ENCODE measurements at regions not wholly inside any gene's neighbourhood (a gene's known extent, or its start where the extent isn't known, plus 50 kb on each side); places are given as distances from the start of the nearest gene placed in this dataset.

GRCh38 chr2:2409481-2409880 is 78.4 kb upstream of the MYT1L start:
- intact Hi-C loops (cut with DNase I) = no loop called here
- H3K4me3 ChIP-seq = no peak overlapping the region
- H3K27ac ChIP-seq = no peak overlapping the region
- TF ChIP-seq CTCF (IDR thresholded peaks at IDR 0.05) (no peak), POLR2A (IDR thresholded peaks at IDR 0.05) (no peak), EP300 (IDR thresholded peaks at IDR 0.05) (no peak)
- DNase-seq = no peak
- H3K36me3 ChIP-seq = no peaks in the 10 kb centered on the region
- H3K9me3 ChIP-seq = no peaks in the 10 kb centered on the region
- no peaks in the 10 kb centered on the region for H3K27me3 ChIP-seq
- WGBS, 3 donors = 62 to 81% (median 70%) methylated on average over 2 of the region's 2 CpGs
- H3K4me1 ChIP-seq (ENCODE audit: insufficient read depth) = no peaks in the 10 kb centered on the region

GRCh38 chr2:2405780-2406179 is 74.7 kb upstream of the MYT1L start:
- DNase-seq = no peak
- Histone ChIP-seq H3K4me1 (ENCODE audit: insufficient read depth) (no peaks in the 10 kb centered on the region), H3K9me3 (no peaks in the 10 kb centered on the region)

GRCh38 chr2:2400286-2401038 is 69.4 kb upstream of the MYT1L start:
- no peak for TF ChIP-seq CTCF (IDR thresholded peaks at IDR 0.05)
- TF ChIP-seq POLR2A (IDR thresholded peaks at IDR 0.05) = no peak
- TF ChIP-seq EP300 (IDR thresholded peaks at IDR 0.05) = no peak
- Histone ChIP-seq H3K27me3 (no peaks in the 10 kb centered on the region), H3K36me3 (no peaks in the 10 kb centered on the region), H3K9me3 (peaks cover 0 to 4% of the 10 kb centered on the region in 2 donors), H3K27ac (no peak overlapping the region), H3K4me3 (no peak overlapping the region), H3K4me1 (ENCODE audit: insufficient read depth) (no peaks in the 10 kb centered on the region)
- intact Hi-C loops (cut with DNase I) = no loop called here
- no peak for DNase-seq
- WGBS, 3 donors = 66 to 74% (median 73%) methylated on average over 18 of the region's 18 CpGs

More at GRCh38 chr2:2405780-2406179, 74.7 kb upstream of the MYT1L start:
- H3K4me3 ChIP-seq = no peak overlapping the region
- WGBS, 3 donors = 45 to 81% (median 65%) methylated on average over 1 of the region's 1 CpG
- no peaks in the 10 kb centered on the region for H3K27me3 ChIP-seq
- H3K27ac ChIP-seq = no peak overlapping the region
- no peaks in the 10 kb centered on the region for H3K36me3 ChIP-seq
- intact Hi-C loops (cut with DNase I) = no loop called here
- TF ChIP-seq POLR2A (IDR thresholded peaks at IDR 0.05) (no peak), CTCF (IDR thresholded peaks at IDR 0.05) (no peak), EP300 (IDR thresholded peaks at IDR 0.05) (no peak)

- no peaks in the 10 kb centered on the region for H3K27me3 ChIP-seq
- H3K4me1 ChIP-seq (ENCODE audit: insufficient read depth) = no peaks in the 10 kb centered on the region
- no peak overlapping the region for H3K27ac ChIP-seq
- WGBS, 3 donors = 73 to 78% (median 73%) methylated on average over 8 of the region's 8 CpGs
- DNase-seq = no peak
- no peak overlapping the region for H3K4me3 ChIP-seq
- H3K9me3 ChIP-seq = peaks cover 0 to 4% of the 10 kb centered on the region in 2 donors
- no peak for TF ChIP-seq EP300 (IDR thresholded peaks at IDR 0.05)
- no peak for TF ChIP-seq CTCF (IDR thresholded peaks at IDR 0.05)
- no peak for TF ChIP-seq POLR2A (IDR thresholded peaks at IDR 0.05)
- H3K36me3 ChIP-seq = no peaks in the 10 kb centered on the region
- intact Hi-C loops (cut with DNase I) = no loop called here
These were observed 68.3 kb upstream of the MYT1L start for GRCh38 chr2:2399396-2399795.
